ENCODE measurements at regions not wholly inside any gene's neighbourhood (a gene's known extent, or its start where the extent isn't known, plus 50 kb on each side); places are given as distances from the start of the nearest gene placed in this dataset.
"Not testable (repeated sequence)": the region's sequence is repeated elsewhere in the genome, so short reads cannot be mapped to it uniquely, and the experiment has no call there.

DNA sequence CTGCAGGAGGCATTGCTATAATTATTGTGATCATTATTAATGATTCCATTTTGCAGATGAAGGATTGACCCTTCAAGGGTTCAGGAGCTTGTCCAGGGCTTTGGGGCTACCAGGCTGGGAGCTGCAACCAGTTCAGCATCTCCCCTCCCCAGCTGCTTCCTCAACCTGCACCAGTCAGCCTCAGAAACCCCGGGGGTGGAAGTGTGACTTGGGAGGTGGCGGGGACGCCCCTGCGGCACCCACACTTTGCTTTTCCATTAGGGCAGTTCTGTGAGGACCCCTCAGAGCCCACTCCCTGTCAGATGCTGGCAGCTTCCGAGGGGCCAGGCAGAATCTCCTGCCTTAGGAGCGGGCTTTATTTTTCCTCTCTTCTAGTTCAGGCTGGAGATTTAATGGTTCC is 85.6 kb downstream of the OLFM1 start:
- H3K27ac ChIP-seq = no peak overlapping the region
- DNase-seq (no peak), ATAC-seq (no peak)
- H3K36me3 ChIP-seq = no peaks in the 10 kb centered on the region
- TF ChIP-seq, protein P1, sequence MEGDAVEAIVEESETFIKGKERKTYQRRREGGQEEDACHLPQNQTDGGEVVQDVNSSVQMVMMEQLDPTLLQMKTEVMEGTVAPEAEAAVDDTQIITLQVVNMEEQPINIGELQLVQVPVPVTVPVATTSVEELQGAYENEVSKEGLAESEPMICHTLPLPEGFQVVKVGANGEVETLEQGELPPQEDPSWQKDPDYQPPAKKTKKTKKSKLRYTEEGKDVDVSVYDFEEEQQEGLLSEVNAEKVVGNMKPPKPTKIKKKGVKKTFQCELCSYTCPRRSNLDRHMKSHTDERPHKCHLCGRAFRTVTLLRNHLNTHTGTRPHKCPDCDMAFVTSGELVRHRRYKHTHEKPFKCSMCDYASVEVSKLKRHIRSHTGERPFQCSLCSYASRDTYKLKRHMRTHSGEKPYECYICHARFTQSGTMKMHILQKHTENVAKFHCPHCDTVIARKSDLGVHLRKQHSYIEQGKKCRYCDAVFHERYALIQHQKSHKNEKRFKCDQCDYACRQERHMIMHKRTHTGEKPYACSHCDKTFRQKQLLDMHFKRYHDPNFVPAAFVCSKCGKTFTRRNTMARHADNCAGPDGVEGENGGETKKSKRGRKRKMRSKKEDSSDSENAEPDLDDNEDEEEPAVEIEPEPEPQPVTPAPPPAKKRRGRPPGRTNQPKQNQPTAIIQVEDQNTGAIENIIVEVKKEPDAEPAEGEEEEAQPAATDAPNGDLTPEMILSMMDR (IDR thresholded peaks at IDR 0.05) = no peak
- H3K27me3 ChIP-seq = peaks cover 3% of the 10 kb centered on the region
- H3K4me1 ChIP-seq = no peaks in the 10 kb centered on the region
- intact Hi-C loops (cut with DNase I) = no loop called here
- H3K4me3 ChIP-seq = no peak overlapping the region
- H3K9me3 ChIP-seq = no peaks in the 10 kb centered on the region

DNA sequence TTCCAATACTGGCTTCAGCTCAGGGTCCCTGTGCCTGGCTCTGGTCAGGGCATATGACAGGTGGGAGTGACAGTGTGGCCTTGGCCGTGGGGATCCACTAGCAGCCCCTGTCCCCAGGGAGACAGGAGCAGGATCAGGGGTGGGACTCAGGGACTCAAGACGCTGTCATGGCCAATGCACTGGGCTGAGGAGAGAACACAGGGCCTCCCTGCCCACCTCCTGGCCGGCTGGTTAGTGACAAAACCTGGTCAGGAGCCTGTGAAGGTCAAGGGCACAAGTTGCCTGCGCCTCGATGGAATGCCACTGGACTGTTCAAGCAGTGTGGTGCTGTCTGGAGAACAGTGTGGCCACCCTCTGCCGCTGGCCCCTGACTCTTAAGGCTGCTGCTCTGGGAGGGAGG is 86.8 kb downstream of the OLFM1 start:
- Histone ChIP-seq H3K4me1 (no peaks in the 10 kb centered on the region), H3K36me3 (no peaks in the 10 kb centered on the region), H3K27ac (no peak overlapping the region), H3K9me3 (no peaks in the 10 kb centered on the region), H3K27me3 (peaks cover 3% of the 10 kb centered on the region), H3K4me3 (no peak overlapping the region)
- intact Hi-C loops (cut with DNase I) = no loop called here
- ATAC-seq (no peak), DNase-seq (no peak)
- TF ChIP-seq, protein P1 (IDR thresholded peaks at IDR 0.05) = no peak

DNA sequence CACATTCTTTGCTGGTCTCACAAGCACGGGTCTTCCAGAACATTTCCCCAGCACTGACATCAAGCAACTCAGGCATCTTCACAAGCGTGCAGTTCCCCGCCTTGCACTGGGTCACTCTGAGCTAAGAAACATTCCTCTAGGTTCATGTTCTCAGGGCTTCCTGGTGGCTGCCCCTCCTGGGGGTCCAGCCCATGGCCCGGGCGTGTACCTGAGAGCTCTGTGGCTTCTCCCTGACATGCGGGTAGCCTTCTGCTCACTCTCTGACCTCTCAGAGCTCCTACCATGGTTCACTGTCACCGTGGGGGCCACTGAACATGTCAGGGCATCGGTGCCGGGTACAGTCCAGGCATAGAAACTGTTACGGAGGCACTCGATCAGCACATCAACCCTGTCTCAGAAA is 87.5 kb downstream of the OLFM1 start:
- H3K36me3 ChIP-seq = no peaks in the 10 kb centered on the region
- H3K27me3 ChIP-seq = peaks cover 3% of the 10 kb centered on the region
- no peaks in the 10 kb centered on the region for H3K9me3 ChIP-seq
- H3K27ac ChIP-seq = no peak overlapping the region
- DNase-seq (no peak), ATAC-seq (no peak)
- TF ChIP-seq, protein P1 (IDR thresholded peaks at IDR 0.05) = no peak
- no peak overlapping the region for H3K4me3 ChIP-seq
- intact Hi-C loops (cut with DNase I) = no loop called here
- H3K4me1 ChIP-seq = no peaks in the 10 kb centered on the region

DNA sequence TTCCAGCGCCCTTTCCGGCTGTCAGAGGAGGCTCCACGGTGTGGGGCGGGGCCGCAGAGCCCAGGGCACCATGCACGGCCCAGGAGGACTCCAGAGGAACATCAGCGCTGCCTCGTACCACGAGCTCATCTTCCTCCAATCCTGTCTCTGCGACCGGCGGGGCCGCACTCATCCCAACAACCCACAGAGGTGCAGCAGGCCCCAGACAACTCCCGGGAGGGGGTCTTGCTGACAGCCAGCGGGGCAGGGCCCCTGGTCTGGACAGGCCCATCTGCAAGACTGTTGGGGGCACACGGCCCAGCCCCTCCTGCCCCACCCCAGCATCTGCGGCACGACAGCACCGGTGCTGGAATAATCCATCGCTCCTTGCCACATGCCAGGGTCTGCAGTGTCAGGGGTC is 88.8 kb downstream of the OLFM1 start:
- no peak for ATAC-seq
- TF ChIP-seq, protein P1 (IDR thresholded peaks at IDR 0.05) = no peak
- Histone ChIP-seq H3K9me3 (no peaks in the 10 kb centered on the region), H3K27ac (no peak overlapping the region), H3K36me3 (no peaks in the 10 kb centered on the region), H3K4me3 (no peak overlapping the region), H3K27me3 (peaks cover 3% of the 10 kb centered on the region), H3K4me1 (no peaks in the 10 kb centered on the region)
- intact Hi-C loops (cut with DNase I) = no loop called here
- DNase-seq = no peak

DNA sequence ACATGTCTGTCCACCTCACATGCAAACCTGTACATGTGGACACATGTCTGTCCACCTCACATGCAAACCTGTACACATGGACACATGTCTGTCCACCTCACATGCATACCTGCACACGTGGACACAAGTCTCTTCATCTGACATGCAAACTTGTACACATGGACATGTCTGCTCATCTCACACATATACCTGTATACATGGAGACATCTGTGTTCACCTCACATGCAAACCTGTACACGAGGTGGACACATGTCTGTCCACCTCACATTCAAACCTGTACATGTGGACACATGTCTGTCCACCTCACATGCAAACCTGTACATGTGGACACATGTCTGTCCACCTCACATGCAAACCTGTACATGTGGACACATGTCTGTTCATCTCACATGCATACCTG is 90.1 kb downstream of the OLFM1 start:
- H3K9me3 ChIP-seq; intact Hi-C loops (cut with DNase I); H3K4me3 ChIP-seq; DNase-seq; H3K27me3 ChIP-seq; H3K27ac ChIP-seq; H3K4me1 ChIP-seq; H3K36me3 ChIP-seq; ATAC-seq: not testable (repeated sequence)

DNA sequence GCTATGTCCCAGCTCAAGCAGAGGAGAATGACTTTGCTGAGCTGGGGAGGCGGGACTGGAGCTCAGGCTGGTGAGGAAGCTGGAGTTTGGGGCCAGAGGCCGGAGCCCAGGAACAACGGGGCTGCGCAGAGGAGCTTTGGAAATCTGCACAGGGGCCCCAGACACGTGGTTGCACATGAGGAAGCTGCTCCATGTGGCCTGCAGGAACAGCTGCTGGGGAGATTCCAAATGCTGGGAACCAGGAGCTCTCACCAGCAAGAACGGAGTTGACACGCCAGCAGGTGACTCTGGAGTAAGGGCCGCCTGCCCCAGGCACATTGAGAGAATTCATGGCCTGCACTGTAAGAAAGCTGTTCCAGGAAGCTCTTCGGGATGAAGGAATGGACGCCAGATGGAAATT is 91.0 kb downstream of the OLFM1 start:
- Histone ChIP-seq H3K36me3 (no peaks in the 10 kb centered on the region), H3K27ac (no peak overlapping the region), H3K9me3 (no peaks in the 10 kb centered on the region), H3K4me3 (no peak overlapping the region), H3K4me1 (no peaks in the 10 kb centered on the region), H3K27me3 (peaks cover 3% of the 10 kb centered on the region)
- intact Hi-C loops (cut with DNase I) = no loop called here
- DNase-seq (no peak), ATAC-seq (no peak)
- TF ChIP-seq, protein P1 (IDR thresholded peaks at IDR 0.05) = no peak
